Activated CD4-positive, CD25-positive, alpha-beta regulatory T cell treated with anti-CD3 and anti-CD28 coated beads, Interleukin-2, amount 50 U/mL, for 24 hours (primary cell): ENCODE measurements at regions not wholly inside any gene's neighbourhood (a gene's known extent, or its start where the extent isn't known, plus 50 kb on each side); places are given as distances from the start of the nearest gene placed in this dataset.
"Not testable (repeated sequence)": the region's sequence is repeated elsewhere in the genome, so short reads cannot be mapped to it uniquely, and the experiment has no call there.

Experiments
- ATAC-seq, 2 donors: fragments of 150-1000 bp; cut with Tn5 transposase; one replicate each; pipeline ENCODE4 v1.10.0; 2021; ENCODE audit warnings: mild to moderate bottlenecking in 1 of 2, moderate library complexity in 1 of 2

GRCh38 chr16:59586331-59586730 lies 852.2 kb upstream of the GOT2 start:
- ATAC-seq: no peak

DNA sequence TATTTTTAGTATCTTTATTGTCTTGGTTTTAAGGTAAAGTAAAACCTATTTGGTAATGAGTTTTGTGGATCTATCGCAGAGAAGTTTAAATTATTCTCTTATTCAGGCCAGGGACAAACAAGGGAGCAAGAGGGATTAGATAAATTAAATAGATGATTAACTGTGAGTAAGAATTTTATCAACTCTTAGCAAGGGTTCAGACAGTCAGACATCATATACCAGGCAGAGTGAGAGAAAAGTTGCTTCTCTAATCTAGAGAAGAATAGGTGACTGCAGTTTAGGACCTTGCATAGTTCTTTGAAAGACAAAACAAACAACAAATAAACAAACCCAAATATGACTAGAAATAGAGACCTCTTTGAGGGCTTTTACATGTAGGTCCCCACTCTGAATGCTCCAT lies 840.2 kb upstream of the GOT2 start:
- no peak for ATAC-seq

DNA sequence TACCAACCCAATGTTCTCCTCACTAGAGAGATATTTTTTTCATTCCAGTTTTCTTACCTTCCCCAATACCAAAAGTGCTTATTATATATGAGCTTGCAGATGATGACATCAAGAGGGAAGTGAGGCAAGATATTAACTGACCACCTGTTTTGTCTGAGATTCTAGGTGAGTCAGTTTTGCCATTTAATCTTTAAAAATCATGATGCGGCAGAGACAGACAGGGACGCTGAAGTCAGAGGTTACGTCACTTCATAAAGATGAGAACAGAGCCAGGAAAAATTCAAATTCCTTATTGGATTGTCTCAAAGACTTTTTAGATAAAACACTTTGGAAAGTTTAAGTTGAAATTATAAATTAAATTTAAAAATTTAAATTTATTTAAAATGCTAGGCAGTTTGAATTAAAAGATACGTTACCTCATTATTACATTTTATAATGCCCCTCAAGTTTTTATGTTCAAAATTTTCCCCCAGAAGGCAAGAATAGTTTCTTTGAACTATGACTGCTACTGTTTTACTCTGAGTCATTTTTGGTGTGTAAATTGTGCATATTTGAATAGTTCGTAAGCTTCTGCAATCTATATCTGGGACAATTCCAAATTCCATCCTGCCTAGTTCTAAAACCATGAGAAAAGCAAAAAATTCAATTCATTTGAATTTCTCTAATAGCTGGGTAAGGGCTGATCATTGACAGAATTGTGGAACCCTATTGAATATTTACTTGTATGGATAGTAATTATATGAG lies 839.6 kb upstream of the GOT2 start:
- ATAC-seq: no peak

- no peak for ATAC-seq
Observed at GRCh38 chr16:59567496-59567895, 833.4 kb upstream of the GOT2 start.

GRCh38 chr16:59566446-59566845 lies 832.3 kb upstream of the GOT2 start:
- no peak for ATAC-seq

- no peak for ATAC-seq
Observed at GRCh38 chr16:59558679-59559078, 824.6 kb upstream of the GOT2 start.

GRCh38 chr16:59552164-59552563 lies 818.0 kb upstream of the GOT2 start:
- ATAC-seq: no peak

DNA sequence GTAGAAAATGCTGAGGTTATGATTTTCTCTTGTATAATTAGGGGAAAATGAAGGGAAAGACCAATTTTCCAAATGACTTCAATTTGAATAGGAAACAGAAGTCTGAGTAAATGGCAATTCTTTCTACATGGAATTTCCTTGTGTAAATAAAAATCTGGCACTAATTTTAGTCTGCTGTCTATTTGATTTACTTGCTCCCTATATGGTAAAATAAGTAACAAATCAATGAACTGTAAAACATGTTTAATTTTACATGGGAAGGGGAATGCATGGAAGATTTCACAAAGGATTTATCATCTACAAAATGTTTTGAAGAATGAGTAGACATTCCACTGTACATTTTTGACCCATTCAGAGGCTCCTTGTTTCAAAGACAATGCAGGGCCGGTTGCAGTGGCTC lies 811.6 kb upstream of the GOT2 start:
- no peak for ATAC-seq

GRCh38 chr16:59543641-59544040 lies 809.5 kb upstream of the GOT2 start:
- ATAC-seq: no peak

GRCh38 chr16:59540621-59541020 lies 806.5 kb upstream of the GOT2 start:
- ATAC-seq: no peak

DNA sequence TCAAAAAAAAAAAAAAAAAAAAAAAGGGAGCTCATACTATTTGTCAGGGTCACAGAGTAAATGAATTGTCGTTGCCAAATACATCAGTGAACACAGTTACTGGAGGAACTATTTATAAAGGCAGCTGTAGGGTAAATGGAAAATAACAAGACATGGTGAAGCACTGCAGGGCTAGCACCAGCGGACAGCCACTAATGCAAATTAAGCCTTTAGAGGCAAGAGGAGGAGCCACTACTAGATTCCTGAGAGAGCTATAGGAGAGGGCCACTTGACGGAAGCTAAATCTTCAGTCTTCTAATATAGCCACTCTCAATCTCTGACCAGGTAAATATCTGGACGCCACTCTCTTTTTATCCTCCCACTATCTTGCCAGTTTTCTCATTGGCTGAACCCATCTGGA lies 801.2 kb upstream of the GOT2 start:
- ATAC-seq: no peak

GRCh38 chr16:59527206-59527997 lies 793.3 kb upstream of the GOT2 start:
- no peak for ATAC-seq

- no peak for ATAC-seq
Observed at GRCh38 chr16:59522826-59523225, 788.7 kb upstream of the GOT2 start.

- ATAC-seq: not testable (repeated sequence)
Observed at GRCh38 chr16:59518721-59519120, 784.6 kb upstream of the GOT2 start.

- ATAC-seq: no peak
Observed at GRCh38 chr16:59514651-59515050, 780.5 kb upstream of the GOT2 start.

DNA sequence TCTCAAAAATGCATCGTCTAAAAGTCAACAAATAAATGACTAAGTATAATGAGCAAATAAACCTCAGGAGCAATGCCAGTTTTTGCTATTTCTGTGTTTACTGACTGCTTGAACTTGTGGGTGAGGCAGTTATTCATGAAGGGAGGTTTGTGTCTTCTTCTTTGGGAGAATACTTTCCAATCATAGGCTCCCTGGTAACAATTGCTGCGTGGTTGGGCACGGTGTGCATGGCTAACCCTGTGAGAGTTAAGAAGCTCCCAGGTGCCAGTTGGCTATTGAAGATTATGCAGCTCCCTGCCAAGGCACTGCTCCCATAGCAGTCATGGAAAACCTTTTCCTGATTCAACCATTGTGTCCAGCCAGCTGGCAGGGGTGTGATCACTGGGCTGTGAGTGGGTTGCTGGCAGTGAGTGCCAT lies 775.9 kb upstream of the GOT2 start:
- ATAC-seq: no peak

DNA sequence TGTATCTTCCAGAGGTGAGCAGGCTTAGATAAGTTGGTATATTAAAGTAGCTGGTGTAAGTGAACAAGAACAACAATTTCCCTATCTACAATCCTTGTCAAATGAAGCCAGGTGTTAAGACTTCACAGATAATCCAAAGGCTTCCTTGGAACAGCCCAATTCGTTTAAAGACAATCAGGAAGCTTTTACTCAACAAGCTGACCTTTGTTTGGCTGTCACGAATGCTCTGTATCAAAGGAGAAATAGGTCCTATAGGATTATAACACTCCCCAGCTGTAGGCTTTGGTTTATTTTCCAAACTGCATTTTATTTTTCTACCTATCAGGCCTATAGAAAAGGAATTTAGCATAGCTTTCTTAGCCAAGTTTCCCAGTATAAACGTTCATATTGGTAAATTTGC lies 766.5 kb upstream of the GOT2 start:
- no peak for ATAC-seq

DNA sequence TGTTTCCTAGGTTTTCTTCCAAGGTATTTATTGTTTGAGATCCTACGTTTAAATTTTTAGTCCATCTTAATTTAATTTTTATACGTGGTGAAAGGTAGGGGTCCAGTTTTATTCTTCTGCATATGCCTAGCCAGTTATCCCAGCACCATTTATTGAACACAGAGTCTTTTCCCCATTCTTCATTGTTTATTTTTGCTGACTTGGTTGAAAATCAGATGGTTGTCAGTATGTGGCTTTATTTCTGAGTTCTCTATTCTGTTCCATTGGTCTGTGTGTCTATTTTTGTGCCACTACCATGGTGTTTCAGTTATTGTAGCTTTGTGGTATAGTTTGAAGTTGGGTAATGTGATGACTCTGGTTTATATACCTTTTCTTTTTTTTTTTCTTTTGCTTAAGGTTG lies 753.0 kb upstream of the GOT2 start:
- no peak for ATAC-seq

- ATAC-seq: no peak
Observed at GRCh38 chr16:59484833-59485516, 750.9 kb upstream of the GOT2 start.

- ATAC-seq: no peak
Observed at GRCh38 chr16:59478838-59479237, 744.7 kb upstream of the GOT2 start.

GRCh38 chr16:59470556-59470955 lies 736.4 kb upstream of the GOT2 start:
- no peak for ATAC-seq

DNA sequence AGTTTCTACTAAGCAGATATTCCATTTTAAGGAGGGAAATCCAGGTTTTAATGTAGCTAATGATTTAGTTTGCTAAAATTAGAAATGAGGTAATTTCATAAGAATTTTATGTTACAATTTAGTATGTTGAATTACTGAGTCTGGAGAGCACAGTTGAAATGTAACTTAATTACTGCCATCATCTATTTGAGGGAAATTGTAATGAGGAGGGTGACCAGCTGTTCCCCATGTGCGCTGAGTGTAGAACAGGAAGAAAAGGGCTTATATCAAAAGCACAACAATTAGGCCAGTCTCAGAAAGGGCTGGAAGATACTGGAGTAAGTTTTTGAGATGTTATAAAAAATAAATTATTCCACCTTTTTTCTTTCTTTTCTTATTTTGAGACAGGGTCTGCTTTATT lies 735.1 kb upstream of the GOT2 start:
- no peak for ATAC-seq

DNA sequence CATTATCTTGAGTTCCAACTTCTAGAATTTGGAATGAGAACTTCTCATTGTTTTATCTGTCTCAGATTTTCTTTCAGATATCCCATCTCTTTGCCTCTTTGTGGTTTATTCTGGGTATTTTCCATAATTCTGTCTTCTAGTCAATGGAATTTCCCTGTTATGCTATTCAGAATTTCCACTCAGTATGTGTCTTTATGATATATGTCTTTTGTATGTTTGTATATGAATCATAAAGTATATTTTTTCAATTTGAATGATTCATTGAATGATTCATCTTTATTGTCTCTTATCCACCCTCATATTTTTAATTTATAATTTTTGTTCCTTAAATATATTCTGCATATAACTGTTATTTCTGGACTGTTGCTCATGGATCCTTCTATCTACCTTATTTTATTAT lies 729.7 kb upstream of the GOT2 start:
- ATAC-seq: no peak

- no peak for ATAC-seq
Observed at GRCh38 chr16:59459806-59460205, 725.7 kb upstream of the GOT2 start.
